WERI-Rb-1 (cell line): ENCODE measurements at regions not wholly inside any gene's neighbourhood (a gene's known extent, or its start where the extent isn't known, plus 50 kb on each side); places are given as distances from the start of the nearest gene placed in this dataset.

Experiments
- DNase-seq: peaks from one replicate; pipeline ENCODE4 v3.0.0-alpha.2; 2020
- H3K27ac ChIP-seq: fragments of 250-450 bp; sonication (Bioruptor Pico); 2 replicates; pipeline ENCODE4 v1.5.1; 2020; ENCODE audit warnings: mild to moderate bottlenecking, moderate library complexity
- H3K27me3 ChIP-seq: fragments of 250-450 bp; sonication (Bioruptor Pico); 2 replicates; pipeline ENCODE4 v1.5.1; 2021; ENCODE audit warnings: mild to moderate bottlenecking, low read depth, moderate library complexity; ENCODE audit not compliant: insufficient read depth, severe bottlenecking
- H3K36me3 ChIP-seq: fragments of 250-450 bp; sonication (Bioruptor Pico); 2 replicates; pipeline ENCODE4 v1.5.1; 2020; ENCODE audit warnings: mild to moderate bottlenecking, moderate library complexity
- H3K4me3 ChIP-seq: 2 replicates; pipeline ENCODE4 v1.5.1; 2011; ENCODE audit warnings: low read depth, mild to moderate bottlenecking, control low read depth, low read length
- H3K9me3 ChIP-seq: fragments of 250-450 bp; sonication (Bioruptor Pico); 2 replicates; pipeline ENCODE4 v1.5.1; 2021; ENCODE audit warnings: mild to moderate bottlenecking, moderate library complexity; ENCODE audit not compliant: severe bottlenecking
- CTCF ChIP-seq: IDR thresholded peaks from 2 replicates; pipeline ENCODE4 v1.5.1; 2011; ENCODE audit warnings: low read depth, mild to moderate bottlenecking, control low read depth, inconsistent platforms, low read length

GRCh38 chr7:127484954-127485353 lies 92.4 kb upstream of the ZNF800 start:
- Histone ChIP-seq H3K9me3 (peaks cover 11% of the 10 kb centered on the region), H3K36me3 (no peaks in the 10 kb centered on the region), H3K4me3 (no peak overlapping the region), H3K27ac (no peak overlapping the region), H3K27me3 (no peaks in the 10 kb centered on the region)
- no peak for TF ChIP-seq CTCF
- DNase-seq = no peak

DNA sequence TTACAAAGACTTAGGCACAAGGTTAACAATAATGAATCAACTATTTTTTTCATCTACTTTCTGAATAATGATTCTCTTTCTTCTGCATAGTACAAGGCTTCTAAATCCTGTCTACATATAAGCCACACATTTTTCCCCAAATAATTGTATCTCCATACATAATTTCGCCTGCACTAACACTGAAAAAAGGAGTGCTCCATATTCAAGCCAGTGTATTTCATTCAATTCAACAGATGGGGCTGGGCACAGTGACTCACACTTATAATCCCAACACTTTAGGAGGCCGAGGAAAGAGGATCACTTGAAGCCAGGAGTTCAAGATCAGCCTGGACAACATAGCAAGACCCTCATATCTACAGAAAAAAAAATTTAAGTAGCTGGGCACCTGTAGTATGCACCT lies 86.0 kb upstream of the ZNF800 start:
- no peaks in the 10 kb centered on the region for H3K9me3 ChIP-seq
- no peak for TF ChIP-seq CTCF
- no peak overlapping the region for H3K4me3 ChIP-seq
- DNase-seq = no peak
- no peaks in the 10 kb centered on the region for H3K27me3 ChIP-seq
- H3K36me3 ChIP-seq = no peaks in the 10 kb centered on the region
- no peak overlapping the region for H3K27ac ChIP-seq

- Histone ChIP-seq H3K9me3 (no peaks in the 10 kb centered on the region), H3K27ac (no peak overlapping the region), H3K27me3 (no peaks in the 10 kb centered on the region), H3K4me3 (no peak overlapping the region), H3K36me3 (no peaks in the 10 kb centered on the region)
- no peak for DNase-seq
- no peak for TF ChIP-seq CTCF
These were observed 85.5 kb upstream of the ZNF800 start for GRCh38 chr7:127478024-127478355.

DNA sequence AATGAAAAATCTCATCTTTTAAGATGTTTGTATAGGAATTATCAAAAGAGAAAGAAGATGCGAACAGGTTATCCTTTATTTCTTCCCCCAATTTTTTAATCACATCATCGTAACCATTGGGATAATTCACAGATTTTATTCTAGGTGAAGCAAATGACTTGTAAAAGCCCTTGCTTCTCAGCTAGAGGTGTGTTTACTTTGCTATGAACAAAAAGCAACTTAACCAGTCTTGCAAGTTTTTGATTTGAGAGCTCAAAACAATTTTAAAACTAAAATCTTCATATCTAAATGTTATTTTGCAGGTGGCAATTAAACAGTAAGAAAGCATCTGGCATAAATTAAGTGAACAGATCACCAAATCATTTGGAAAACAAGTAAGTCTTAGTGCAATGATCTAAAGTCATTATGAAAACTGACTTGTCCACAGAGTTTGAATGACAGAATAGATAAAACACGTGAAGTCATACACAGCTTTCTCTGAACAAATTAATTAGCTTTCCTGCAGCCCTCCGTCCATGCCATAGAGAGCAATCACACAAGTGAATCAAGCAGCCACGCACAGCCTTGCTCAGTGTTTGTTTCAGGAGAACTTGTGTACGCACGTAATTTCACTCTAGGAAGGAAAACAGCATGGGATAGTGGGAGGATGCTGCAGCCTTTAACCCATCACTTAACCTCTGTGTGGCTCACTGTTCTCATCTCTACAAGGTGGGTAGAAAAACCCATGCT lies 85.0 kb upstream of the ZNF800 start:
- no peak for DNase-seq
- H3K36me3 ChIP-seq = no peaks in the 10 kb centered on the region
- H3K27ac ChIP-seq = no peak overlapping the region

DNA sequence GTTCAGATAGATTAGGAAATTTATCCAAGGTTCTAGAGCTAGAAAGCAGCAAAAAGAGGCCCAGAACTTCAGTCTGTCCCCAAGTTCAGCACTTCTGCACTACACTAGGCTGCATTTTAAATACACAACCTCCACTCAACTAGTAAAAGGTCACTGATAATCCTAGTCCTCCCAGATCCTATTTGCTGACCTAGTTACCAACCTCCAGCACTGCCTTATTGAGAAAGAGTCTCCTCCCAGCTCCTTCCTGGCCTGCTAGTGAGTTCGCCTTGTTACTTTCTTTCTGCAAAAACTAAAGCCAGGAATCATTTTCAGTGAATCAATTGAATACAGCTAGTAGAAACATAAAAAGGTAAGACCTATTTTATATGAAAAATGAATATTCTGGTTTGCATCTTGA lies 84.1 kb upstream of the ZNF800 start:
- Histone ChIP-seq H3K36me3 (no peaks in the 10 kb centered on the region), H3K4me3 (no peak overlapping the region), H3K27ac (no peak overlapping the region), H3K27me3 (no peaks in the 10 kb centered on the region), H3K9me3 (no peaks in the 10 kb centered on the region)
- no peak for TF ChIP-seq CTCF
- no peak for DNase-seq

More for the DNA sequence above, 85.0 kb upstream of the ZNF800 start:
- H3K27me3 ChIP-seq = no peaks in the 10 kb centered on the region
- H3K4me3 ChIP-seq = no peak overlapping the region
- no peaks in the 10 kb centered on the region for H3K9me3 ChIP-seq
- no peak for TF ChIP-seq CTCF

- Histone ChIP-seq H3K4me3 (no peak overlapping the region), H3K36me3 (no peaks in the 10 kb centered on the region), H3K9me3 (no peaks in the 10 kb centered on the region), H3K27ac (no peak overlapping the region), H3K27me3 (no peaks in the 10 kb centered on the region)
- DNase-seq = no peak
- TF ChIP-seq CTCF = no peak
These were observed 81.9 kb upstream of the ZNF800 start for GRCh38 chr7:127474457-127474856.
